HG03196 (cell line): ENCODE measurements at regions not wholly inside any gene's neighbourhood (a gene's known extent, or its start where the extent isn't known, plus 50 kb on each side); places are given as distances from the start of the nearest gene placed in this dataset.

Source experiments
- ATAC-seq: cut with Tn5 transposase; IDR thresholded peaks from one replicate; pipeline ENCODE4 v1.9.1; 2021; ENCODE audit not compliant: unreplicated experiment

DNA sequence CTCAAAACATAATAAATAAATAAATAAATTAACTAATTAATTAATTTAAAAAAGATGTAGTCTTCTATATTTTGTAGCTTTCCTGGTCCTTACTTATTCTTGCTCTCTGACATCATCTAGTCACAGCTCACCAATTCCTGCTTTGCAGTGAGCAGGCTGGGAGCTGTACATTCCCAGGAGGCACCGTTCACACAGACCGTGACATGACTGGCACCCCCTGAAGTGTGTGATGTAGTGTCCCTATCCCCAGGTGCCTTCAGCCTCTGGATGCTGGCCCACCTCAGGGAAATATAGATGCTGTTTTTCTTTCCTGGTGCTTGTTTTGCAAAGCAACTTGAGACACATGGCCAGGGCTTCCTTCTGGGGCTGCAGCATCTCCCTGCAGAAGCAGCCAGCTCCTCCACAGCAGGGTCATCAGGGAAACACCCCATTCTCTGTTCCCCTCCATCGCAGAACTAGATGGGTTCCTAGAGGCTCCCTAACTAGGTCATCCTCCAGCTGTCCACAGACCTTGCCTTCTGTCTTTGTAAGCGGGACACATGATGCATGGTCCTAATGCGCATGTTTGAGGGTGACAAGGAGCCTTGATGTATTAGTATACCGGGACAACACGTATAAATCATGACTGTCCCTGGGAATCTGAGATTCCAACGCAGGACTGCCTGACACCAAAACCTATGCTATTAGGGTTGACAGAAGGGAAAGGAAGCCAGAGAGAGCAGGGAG, 76.4 kb downstream of the RHOB start:
- no peak for ATAC-seq

DNA sequence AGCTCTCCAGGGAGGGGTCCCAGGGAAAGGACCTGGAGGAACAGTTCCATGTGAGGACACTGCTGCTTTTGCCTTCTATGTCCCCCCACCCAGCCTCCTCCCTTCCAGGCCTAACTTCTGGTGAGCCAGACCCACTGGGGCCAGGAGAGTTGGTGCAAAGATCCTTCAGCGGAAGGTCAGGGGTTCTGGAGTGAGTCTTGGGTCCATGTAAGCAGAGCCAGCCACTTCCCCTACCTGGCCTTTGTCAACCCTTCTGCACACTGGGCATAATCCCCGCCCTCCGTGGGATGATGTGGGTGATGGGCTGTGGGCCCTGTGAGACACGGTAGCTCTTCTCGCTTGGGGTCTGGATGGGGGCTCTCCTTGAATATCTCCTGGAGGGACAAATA, 76.9 kb downstream of the RHOB start:
- ATAC-seq = no peak

DNA sequence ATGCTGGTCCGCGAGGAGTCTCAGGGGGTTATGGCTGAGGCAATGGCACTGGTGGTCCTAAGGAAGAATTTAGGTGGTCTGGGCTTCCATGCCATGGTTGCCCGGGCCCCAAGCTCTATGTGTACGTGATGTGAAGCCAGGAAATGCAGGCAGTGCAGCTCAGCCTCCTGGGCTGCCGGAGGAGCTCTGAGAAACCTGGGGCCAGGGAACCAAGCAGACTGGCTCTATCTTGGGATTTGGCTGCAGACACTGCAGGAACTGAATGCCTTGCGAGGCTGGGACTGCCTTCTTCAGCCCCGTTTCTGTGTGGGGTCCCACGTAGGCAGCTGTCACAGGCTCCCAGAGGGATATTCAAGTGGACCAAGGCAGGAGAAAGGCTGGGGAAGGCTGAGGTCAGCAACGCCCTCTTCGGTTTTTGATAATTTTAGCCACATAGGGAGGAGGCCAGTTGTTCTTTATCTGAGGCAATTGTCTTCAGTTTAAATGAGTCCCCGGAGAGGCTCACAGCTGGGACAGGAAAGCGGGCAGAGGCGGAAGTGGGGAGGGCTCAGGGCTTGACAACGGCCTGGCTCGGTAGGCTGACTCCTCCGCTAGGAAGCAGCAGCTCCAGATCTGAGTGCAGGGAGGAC, 77.7 kb downstream of the RHOB start:
- peak; percentile 73 for ATAC-seq

DNA sequence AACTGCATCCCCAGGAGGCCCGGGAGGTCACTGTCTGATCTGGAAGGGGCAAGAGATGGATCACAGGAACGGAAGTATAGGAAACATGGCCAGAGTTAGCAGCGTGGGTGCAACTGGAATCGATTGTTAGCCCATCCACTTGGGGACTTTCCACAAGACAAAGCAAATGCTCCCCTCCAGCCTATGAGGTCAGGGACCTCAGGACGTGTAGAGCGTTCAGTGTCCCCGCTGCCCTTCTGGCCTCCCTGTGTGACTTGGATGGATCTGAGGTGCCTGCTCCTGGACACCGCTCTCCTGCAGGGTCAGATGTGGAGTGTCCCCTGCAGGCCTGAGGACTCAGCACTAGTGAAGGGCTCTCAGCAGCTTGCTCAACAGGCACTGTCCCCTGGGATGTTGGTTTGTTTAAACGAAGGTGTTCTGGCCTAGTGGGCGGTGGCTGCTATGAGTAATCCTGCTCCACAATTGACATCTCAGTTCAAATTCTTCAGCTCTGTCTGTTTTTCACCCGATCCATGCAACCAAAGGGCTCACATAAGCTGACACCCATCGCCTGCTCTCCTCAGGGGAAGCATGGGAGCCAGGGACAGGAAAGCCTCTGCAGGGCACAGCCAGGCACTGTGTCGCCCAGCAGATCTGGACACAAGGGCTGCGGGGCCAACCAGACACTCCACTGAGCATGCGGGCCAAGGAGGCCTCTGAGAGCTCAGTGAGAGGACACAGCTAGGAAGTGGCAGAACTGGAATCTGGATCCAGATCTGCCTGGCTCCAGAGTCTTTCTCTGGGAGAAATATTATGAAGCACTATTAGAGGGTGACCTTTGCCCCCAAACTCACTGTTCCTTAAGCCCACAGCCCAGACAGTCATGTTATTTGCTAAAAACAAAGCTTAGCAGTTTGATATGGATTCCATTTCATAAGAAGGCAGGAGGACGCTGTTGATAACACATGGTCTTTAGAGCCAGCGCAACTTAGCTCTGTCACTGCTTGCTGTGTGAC, 78.5 kb downstream of the RHOB start:
- ATAC-seq = peak; percentile 88

DNA sequence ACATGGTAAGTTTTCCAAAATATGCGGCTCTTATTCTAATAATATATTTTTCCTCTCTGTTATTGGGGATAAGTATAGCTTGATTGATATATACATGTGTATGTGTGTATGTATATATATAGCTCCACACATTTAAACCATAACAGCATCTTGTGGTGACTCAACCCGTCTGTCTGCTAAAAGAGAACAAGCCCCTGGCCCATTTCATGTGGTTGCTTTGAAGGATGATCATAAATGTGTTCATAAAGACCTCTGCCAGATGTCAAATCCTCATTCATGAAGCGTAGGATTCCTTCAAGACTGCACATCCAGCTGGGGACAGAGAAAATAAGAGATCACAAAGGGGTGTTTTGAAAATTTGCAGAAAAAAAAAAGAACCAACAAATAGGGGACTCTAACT, 79.3 kb downstream of the RHOB start:
- no peak for ATAC-seq

DNA sequence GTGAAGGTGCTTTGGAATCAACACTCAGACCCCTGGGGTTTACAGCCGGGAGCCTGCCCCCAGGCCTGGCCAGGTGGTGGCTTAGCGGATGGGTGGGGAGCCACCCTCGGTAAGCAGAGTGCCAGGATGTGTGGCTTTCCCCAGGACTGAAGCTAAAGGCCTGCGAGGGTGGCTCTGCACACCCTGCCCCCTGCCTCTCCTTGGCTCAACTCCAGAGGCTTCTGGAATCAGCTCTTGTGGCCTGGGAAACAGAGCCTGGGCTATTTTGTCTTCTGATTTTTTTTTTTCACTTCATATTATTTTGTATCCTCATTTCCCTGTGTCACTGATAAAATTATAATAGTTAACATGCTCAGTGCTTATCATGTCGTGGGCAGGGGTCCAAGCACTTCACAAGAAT, 79.8 kb downstream of the RHOB start:
- no peak for ATAC-seq

DNA sequence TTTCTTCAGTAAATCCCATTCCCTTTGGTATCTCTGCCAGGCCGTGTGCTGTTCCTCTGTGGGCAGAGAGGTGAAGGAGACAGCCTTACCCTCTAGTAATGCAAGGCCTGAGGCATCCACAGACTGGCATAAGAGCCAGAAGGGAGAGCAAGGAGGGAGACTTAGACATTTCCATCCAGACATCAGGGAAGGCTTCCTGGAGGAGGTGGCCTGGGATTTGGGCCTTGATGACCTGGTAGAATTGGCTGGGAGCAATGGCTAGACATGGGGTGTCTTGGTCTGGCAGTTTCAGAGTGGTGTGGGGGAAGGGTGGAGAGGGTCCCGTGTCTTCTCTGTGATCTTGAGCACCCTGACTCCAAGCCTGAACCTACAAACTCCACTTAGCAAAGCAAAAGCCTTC, 81.8 kb downstream of the RHOB start:
- ATAC-seq = no peak

DNA sequence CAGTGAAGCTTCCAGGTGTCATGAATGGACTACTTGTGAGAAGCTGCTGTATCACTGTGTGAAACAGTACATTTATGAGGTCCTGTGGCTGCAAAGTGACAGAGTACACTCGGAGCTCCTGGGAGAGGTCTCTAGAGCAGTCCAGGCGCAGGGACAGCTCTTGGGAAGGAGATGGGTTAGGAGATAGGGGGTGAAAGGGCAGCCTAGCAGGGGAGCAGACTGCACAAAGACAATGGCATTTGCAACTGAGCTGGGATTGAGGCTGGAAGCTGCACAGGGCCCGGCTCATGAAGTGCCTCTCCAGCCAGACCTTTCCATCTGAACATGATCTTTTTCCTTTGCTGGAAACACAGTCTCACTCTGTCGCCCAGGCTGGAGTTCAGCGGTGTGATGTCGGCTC, 83.6 kb downstream of the RHOB start:
- ATAC-seq = no peak

DNA sequence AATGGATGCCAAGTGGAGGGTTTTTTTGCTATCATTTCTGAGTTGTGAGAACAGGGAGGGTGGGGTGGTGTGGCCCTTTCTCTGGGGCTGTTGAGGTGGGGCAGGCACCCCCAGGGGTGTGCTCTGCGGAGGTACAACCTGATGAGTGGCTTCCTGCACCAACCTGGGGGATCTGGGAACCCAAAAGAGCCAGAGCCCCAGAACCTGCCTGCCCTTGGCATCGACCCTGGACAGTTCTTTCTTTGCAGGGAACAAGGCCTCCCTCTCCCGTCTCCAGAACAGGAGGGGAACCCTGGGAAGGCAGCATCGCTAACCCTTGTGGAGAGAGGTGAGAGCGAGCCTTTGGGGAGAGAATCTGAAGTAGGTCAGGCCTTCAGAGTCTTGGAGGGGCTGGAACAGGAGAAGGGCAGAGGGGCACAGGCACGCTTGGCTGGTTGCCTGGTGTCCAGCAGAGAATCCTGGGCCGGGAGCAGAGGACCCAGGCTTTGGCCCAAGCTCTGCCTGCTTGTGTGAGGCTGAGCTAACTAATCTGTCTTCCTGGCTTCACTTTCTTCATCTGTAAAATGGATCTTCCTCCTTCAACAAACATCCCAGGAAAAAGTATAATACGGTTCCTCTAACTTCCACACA, 84.9 kb downstream of the RHOB start:
- no peak for ATAC-seq

DNA sequence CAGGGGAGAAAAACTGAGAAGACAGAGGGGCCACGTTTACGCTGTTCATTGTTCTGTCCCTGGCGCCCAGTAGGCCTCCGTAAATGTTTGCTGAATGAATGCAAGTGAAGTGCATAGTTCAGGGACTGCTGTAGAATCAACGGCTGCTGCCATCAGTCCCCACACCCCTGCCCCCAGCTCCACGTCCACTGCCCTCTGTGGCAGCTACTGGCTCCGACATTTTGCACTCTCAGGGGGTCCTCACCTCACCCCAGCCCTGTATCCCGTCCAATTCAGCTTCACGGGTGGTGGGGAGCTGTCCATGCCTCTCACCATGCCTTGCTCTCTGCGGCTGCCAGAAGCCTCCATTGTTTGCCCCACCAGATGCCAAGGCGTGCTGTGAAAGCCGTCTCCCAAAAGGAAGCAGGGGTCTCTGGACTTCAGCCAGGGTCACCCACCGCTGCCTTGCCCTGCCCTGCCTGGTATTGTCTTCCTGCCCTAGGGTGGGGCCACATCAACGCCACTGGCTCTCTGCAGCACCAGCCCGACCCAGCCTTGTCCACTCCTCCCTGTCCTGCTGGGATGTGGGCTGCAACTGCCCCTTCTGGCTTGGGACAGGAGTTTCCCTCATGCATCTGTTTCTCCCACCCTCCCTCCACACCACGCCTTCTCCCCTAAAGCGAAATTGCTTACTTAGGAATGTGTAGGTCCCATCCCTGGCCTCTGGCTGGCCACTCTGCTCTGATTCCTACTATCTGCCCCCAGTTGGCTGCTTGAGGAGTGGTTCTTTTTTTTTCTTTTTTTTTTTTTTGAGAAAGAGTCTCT, 86.0 kb downstream of the RHOB start:
- ATAC-seq = no peak

DNA sequence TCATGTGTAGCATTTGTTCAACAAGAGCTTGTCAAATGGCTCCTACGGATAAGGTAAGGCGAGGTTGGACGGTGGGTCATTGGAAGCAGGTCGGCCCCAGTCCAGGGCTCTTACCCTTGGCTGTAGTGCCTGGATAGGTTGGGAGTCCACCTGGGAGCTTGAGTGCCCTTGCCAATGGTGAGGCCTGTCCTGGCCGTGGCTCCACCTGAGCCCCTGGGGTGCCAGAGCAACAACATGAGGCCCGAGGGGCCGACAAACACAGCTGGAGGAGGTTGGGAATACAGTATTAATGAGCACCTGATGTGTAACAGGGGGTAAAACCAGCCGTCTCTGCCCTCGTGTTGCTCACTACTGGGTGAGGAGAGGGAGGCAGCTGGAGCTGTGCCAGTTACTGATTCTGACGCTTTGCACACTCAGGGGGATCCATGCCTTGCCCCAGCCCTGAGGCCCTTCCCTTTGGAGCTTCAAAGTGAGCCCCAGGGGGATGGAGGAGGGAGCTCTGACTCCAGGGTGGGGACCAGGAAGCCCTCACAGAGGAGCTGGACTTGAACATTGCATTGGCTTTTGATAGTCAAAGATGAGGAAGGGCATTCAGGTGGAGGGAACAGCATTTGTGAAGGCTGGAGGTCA, 87.2 kb downstream of the RHOB start:
- ATAC-seq = no peak

DNA sequence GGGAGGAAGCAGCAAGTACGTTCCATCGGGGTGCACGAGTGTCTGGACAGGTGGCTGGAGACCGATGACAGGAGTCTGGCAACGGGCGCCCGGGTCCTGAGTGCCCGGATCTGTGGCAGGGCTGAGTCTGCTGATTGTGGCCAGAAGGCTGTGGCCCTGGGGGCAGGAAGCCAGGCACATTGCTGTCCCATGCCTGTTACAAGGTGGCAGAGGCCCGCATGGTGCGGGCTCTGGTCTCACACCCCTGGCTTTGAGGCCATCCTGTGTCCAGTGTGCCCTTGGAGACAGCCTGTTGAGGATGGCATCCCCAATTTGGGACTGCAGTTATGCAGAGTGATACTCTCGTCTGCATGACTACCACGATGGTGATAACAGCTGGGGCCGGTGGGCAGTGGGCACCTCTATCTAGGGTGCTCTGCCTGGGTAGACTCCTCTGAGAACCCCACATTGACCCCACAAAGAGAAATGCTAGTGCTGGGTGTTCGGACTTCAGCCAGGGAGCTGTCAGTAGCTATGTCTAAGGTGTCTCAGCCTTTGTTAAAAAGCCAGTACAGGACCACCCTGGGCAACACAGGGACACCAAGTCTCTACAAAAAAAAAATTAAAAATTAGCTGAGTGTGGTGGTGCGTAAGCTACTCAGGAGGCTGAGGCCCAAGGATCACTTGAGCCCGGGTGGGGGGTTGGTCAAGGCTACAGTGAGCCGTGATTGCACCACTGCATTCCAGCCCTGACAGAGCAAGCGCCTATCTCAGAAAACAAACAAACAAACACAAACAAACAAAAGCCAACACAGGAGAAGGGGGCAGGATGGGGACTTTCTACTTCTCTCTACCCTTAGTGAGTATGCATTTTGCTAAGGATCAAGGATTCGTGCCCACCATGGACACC, 88.3 kb downstream of the RHOB start:
- ATAC-seq = no peak

DNA sequence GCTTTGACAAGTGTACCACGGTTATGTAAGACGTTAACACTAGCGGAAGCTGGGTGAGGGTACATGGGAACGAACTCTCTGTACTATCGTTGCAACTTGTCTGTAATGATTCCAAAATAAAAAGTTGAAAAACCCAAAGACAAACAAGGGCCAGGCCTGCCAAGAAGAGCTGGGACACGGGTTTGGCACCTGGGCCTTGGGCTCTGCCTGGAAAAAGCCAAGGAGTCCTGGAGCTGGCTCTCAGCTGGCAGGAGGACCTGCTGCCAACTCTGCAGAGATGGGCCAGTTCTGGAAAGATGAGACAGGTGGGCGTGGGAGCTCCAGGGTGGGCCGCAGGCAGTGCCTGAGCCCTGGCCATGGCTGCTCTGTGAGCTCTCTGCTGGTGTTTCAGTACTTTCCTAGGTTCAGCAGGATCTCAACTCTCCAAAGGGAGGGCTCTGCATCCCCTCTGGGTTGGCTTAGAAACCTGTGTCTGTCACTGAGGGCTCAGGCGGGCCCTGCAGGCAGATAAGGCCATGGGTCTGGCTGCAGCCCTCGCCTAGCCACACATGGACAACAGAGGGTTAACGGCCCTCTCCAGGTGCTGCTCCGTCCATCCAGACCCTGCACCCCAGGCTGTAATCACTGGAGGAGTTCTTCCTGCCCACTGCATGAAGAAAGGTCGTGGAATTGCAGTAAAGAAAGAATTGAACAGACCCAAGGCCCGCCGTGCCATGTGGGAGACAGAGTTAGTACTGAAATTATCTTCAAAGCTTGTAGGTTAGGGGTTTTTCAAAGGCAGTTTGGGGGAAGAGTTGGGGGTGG, 89.9 kb downstream of the RHOB start:
- ATAC-seq = no peak

DNA sequence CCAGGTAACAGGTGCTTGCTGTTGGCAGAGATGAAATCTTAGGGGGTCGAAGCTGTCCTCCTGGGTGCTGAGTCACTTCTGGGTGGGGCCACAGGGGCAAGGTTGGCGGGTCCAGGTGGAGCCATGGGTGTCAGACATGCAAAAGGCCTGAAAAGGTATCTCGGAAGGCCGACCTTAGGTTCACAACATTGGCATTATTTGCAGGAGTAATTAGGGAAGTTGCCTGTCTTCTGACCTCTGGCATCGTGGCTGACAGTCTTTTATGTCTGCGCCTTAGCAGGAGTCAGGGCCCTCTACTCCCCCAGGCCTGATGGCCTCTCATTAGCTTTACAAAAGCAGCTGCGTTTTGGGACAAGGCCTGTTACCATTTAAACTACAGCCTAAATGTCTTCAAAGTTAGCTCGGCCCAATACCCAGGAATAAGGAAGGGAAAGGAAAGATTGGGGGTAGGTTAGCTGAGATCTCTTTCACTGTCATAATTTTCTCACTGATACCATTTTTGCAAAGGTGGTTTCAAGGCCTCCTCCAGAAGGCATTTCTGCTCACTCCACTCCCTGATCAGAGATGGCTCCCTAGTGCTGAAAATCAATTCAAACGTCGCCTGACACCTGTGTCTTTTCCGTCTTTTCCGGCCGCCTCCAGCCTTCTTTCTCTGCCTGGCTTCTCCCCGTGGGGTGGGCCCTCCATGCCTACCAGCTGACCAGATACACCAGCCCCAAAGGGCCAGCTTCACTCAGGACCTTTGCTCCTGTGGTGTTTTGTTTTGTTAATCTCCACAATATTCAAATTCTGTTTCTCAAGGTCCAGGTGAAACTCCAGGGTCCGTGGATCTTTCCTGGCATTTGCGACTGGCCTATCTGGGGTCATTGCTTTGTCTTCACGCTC, 90.8 kb downstream of the RHOB start:
- ATAC-seq = no peak

DNA sequence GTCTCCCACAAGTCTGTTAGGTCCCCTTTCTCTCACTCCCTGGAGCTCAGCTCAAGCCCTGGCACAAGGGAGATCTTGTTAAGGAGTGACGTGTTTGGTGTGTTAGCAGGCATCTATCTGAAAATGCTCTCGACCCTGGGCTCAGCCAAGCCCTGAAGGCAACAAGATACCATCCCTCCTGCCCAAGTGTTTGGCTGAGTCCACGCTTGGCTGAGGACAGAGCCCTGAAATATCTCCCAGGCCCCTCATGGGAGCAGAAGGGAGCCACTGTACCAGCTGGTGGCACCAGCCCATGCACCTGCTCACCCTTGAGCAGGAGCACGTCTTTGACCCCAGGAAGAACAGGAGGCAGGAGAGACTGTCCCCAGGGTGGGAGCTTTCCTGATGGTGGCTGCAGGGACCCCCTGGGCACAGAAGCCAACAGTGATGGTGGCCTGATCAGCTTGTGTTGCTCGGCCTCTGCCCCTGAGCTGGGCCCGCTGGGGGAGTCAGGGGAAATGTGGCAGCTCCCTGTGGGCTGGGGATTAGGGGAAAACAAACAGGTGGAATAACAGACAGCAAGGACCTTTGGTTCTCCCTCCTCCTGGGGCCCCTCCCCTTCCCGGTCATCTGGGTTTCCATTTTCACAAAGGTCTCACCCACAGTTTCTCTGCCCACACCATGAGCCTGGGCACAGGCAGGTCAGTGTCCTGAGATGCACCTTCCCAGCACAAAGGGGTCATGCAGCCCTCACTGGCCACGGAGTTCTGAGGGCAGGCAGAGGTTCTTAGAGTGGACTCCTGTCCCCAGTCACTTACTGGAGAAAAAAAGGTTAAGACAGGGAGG, 91.6 kb downstream of the RHOB start:
- no peak for ATAC-seq

DNA sequence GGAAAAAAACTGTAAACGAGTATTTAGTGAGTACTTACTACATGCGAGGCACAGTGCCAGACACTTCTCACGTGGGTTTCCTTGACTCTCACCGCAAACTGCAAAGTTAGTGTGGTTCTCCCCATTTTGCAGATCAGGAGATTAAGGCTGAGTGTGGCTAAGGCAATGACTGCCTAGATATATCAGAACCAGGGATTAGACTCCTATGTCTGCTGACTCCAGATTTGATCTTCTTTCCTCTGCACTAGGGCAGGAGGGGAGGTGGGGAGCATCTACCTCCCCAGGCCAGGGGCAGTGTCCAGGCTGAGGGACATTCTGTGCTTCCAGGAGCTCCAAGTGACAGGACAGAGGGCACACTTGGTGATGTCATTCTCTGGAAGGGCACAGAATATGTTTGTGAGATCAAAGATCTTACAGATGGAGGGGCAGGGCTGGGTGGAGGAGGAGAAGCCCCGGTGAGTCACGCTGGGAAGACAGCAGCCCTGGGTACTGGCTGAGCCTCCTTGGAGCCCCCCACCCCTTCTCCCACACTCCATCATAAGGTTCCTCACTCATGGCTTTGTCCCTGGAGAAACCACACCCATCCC, 92.4 kb downstream of the RHOB start:
- ATAC-seq = no peak
